Natural killer cell (primary cell): ENCODE measurements at regions not wholly inside any gene's neighbourhood (a gene's known extent, or its start where the extent isn't known, plus 50 kb on each side); places are given as distances from the start of the nearest gene placed in this dataset.

Source experiments
- ATAC-seq, 3 donors: fragments of 150-1000 bp in 2 of 3; fragments of 200-7000 bp in 1 of 3; cut with Tn5 transposase; 1 replicate in 1 of 3; 2 replicates in 2 of 3; pipeline ENCODE4 v1.10.0; 2021; ENCODE audit warnings: mild to moderate bottlenecking in 2 of 3, moderate library complexity in 2 of 3
- DNase-seq, 2 donors: peaks; one replicate each; pipeline versions ENCODE4 v3.0.0 to v3.0.0-alpha.2; 2013 to 2021; ENCODE audit warnings: mixed read lengths in 1 of 2
- H3K27ac ChIP-seq: one replicate; pipeline ENCODE4 v1.5.1; 2013; ENCODE audit warnings: mild to moderate bottlenecking, low read length
- H3K27me3 ChIP-seq: one replicate; pipeline ENCODE4 v1.6.1; 2013; ENCODE audit warnings: low read length; ENCODE audit not compliant: control insufficient read depth, insufficient read depth
- H3K36me3 ChIP-seq: one replicate; pipeline ENCODE4 v1.6.1; 2013; ENCODE audit warnings: low read length; ENCODE audit not compliant: control insufficient read depth, insufficient read depth
- H3K4me1 ChIP-seq: one replicate; pipeline ENCODE4 v1.6.1; 2013; ENCODE audit warnings: low read length; ENCODE audit not compliant: control insufficient read depth, insufficient read depth
- H3K4me3 ChIP-seq: one replicate; pipeline ENCODE4 v1.5.1; 2013; ENCODE audit warnings: low read length
- H3K9me3 ChIP-seq: one replicate; pipeline ENCODE4 v1.6.1; 2013; ENCODE audit warnings: low read length; ENCODE audit not compliant: control insufficient read depth, insufficient read depth
- H3K27ac Mint-ChIP-seq, 2 donors: one replicate each; pipeline ENCODE4 v1.8.0; 2022; ENCODE audit warnings: mild to moderate bottlenecking in 2 of 2, mixed read lengths in 2 of 2, moderate library complexity in 1 of 2
- H3K27me3 Mint-ChIP-seq, 2 donors: one replicate each; pipeline ENCODE4 v1.8.0; 2022; ENCODE audit warnings: low read depth in 2 of 2, mixed read lengths in 2 of 2
- H3K36me3 Mint-ChIP-seq: one replicate; pipeline ENCODE4 v1.8.0; 2022; ENCODE audit warnings: mixed read lengths
- H3K4me1 Mint-ChIP-seq, 2 donors: one replicate each; pipeline ENCODE4 v1.8.0; 2022; ENCODE audit warnings: mixed read lengths in 2 of 2
- H3K4me3 Mint-ChIP-seq: one replicate; pipeline ENCODE4 v1.8.0; 2022; ENCODE audit warnings: mild to moderate bottlenecking, moderate library complexity, mixed read lengths
- H3K9me3 Mint-ChIP-seq, 2 donors: one replicate each; pipeline ENCODE4 v1.8.0; 2022; ENCODE audit warnings: mixed read lengths in 2 of 2
- WGBS: methylation state at CpG from one replicate; pipeline ENCODE4 v1.1.7; 2013; ENCODE audit warnings: missing lambda C conversion rate; ENCODE audit not compliant: insufficient coverage; 5-methylcytosine and 5-hydroxymethylcytosine counted together
- intact Hi-C: fragments of 100-400 bp; cut with micrococcal nuclease; formaldehyde crosslinking; loops from one replicate; pipeline ENCODE4 v1.14.2; 2022
- TF ChIP-seq, protein P1 (sequence below): fragments of 200-600 bp; IDR thresholded peaks from one replicate; pipeline ENCODE4 v1.8.0; 2022; ENCODE audit warnings: antibody characterized with exemption

DNA sequence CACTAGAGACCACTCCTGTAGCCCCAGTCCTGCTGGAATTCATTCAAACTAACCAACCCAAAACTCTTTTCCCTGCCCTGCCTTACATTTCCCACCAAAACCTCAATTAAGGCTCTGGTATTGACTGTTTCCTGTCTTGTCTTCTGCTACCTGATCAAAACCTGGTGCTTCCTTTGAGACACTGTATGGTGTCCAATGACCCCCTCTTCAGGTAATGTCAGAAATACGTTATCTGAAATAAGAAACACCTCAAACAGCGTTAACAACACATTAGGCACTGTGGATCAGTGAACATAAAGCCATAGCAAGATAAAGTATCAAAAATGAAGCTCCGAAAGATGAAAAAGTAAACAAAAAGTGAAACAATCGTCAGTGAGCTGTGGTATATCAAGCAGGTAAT, 343.2 kb upstream of the ZP4 start:
- ATAC-seq: no peak
- 0% methylated on average over 1 of the region's 4 CpGs for WGBS
- TF ChIP-seq, protein P1, sequence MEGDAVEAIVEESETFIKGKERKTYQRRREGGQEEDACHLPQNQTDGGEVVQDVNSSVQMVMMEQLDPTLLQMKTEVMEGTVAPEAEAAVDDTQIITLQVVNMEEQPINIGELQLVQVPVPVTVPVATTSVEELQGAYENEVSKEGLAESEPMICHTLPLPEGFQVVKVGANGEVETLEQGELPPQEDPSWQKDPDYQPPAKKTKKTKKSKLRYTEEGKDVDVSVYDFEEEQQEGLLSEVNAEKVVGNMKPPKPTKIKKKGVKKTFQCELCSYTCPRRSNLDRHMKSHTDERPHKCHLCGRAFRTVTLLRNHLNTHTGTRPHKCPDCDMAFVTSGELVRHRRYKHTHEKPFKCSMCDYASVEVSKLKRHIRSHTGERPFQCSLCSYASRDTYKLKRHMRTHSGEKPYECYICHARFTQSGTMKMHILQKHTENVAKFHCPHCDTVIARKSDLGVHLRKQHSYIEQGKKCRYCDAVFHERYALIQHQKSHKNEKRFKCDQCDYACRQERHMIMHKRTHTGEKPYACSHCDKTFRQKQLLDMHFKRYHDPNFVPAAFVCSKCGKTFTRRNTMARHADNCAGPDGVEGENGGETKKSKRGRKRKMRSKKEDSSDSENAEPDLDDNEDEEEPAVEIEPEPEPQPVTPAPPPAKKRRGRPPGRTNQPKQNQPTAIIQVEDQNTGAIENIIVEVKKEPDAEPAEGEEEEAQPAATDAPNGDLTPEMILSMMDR: no peak
- no peaks in the 10 kb centered on the region for H3K36me3 ChIP-seq
- H3K27me3 ChIP-seq: no peaks in the 10 kb centered on the region
- no peaks in the 10 kb centered on the region for H3K4me1 ChIP-seq
- Mint-ChIP-seq H3K4me3 (no peak overlapping the region), H3K36me3 (no peaks in the 10 kb centered on the region), H3K9me3 (peaks cover 9 to 22% of the 10 kb centered on the region in 2 donors), H3K27me3 (no peaks in the 10 kb centered on the region), H3K27ac (no peak overlapping the region), H3K4me1 (no peaks in the 10 kb centered on the region)
- DNase-seq: no peak
- H3K4me3 ChIP-seq: no peak overlapping the region
- no peak overlapping the region for H3K27ac ChIP-seq
- intact Hi-C loops: no loop called here
- peaks cover 3% of the 10 kb centered on the region for H3K9me3 ChIP-seq

DNA sequence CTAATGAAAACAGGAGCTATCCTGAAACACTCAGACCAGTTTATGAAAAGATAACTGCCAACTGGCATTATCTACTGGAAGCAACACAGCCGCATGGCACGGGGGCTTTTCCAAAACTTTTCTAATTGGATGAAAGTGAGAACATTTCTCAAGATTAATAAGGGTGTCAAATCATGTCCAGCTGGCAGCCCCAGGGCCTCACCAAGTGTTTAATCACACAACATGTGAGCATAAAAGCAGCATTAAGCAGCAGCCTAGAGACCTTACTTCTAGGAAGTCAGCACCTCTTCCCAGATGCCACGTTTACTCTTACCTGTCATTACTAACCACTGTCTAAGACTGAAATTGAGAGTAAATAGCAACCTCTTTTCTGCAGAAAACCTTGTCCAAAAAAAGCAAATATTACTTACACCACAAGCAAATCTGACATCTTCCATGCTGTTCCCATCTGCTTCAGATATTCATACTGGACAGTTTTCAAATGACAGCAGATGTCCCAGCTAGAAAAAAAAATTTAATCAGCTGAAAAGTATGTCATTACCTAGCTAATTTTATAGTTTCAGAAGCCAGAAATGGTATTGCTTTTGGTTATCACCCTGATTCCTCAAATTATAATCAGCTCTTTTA, 341.5 kb upstream of the ZP4 start:
- no peak for ATAC-seq
- Histone ChIP-seq H3K27me3 (no peaks in the 10 kb centered on the region), H3K27ac (no peak overlapping the region), H3K36me3 (no peaks in the 10 kb centered on the region), H3K4me3 (no peak overlapping the region), H3K4me1 (no peaks in the 10 kb centered on the region), H3K9me3 (no peaks in the 10 kb centered on the region)
- no peaks in the 10 kb centered on the region for H3K4me1 Mint-ChIP-seq
- H3K36me3 Mint-ChIP-seq: no peaks in the 10 kb centered on the region
- peaks cover 9 to 16% of the 10 kb centered on the region in 2 donors for H3K9me3 Mint-ChIP-seq
- no peak overlapping the region for H3K4me3 Mint-ChIP-seq
- no peak for DNase-seq
- no peaks in the 10 kb centered on the region for H3K27me3 Mint-ChIP-seq
- 91% methylated on average over 3 of the region's 3 CpGs for WGBS
- H3K27ac Mint-ChIP-seq: no peak overlapping the region
- TF ChIP-seq, protein P1: no peak
- intact Hi-C loops: no loop called here

DNA sequence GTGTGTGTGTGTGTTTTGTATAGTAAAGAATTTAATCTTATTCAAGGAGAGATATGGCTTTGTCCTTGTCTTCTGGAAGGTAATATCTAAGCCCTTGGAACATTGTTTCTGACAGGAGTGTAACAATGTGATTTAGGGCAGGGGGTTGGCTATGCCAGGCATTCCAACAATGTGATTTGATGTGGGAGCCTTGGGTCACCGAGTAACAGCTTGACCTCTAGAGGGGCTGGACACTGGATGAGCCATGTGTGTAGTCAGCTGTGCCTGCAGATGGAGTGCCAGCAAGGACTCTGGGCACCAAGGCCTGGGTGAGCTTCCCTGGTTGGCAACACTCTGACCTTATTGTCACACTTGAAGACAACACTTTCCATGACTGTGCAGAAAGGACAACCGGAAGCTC, 336.1 kb upstream of the ZP4 start:
- DNase-seq: no peak
- Mint-ChIP-seq H3K4me3 (no peak overlapping the region), H3K4me1 (no peaks in the 10 kb centered on the region), H3K27ac (no peak overlapping the region), H3K27me3 (no peaks in the 10 kb centered on the region), H3K9me3 (peaks cover 7% of the 10 kb centered on the region in 2 donors), H3K36me3 (no peaks in the 10 kb centered on the region)
- no peaks in the 10 kb centered on the region for H3K36me3 ChIP-seq
- WGBS: 87% methylated on average over 2 of the region's 2 CpGs
- H3K4me1 ChIP-seq: no peaks in the 10 kb centered on the region
- H3K9me3 ChIP-seq: no peaks in the 10 kb centered on the region
- TF ChIP-seq, protein P1: no peak
- no peaks in the 10 kb centered on the region for H3K27me3 ChIP-seq
- intact Hi-C loops: no loop called here
- no peak overlapping the region for H3K27ac ChIP-seq
- no peak overlapping the region for H3K4me3 ChIP-seq
- ATAC-seq: no peak

DNA sequence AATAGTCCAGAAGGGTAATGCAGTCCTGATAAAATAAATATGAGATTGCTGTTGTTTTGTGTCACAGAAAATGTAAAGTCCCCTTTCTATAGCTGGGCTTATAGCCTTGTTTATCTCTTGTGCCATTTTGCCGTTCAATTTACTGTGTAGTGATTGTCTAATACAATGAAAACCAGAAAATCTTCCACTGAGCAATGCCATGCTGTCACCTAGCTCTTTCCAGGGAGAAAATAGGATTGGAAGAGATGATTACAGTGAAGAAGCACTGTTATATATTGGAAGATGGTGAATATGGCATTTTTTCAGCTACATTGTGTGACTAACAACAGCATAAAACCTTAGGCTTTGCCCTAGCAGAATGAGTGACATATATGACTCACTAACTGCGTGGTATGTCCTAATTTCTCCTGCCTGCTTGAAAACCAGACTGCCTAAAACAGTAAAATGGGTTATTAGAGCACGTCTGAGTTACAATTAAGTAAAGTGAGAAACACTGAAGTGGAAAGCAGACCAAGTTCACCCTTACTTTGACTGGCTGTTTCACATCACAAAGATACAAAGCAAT, 332.4 kb upstream of the ZP4 start:
- no peaks in the 10 kb centered on the region for H3K9me3 ChIP-seq
- H3K36me3 ChIP-seq: no peaks in the 10 kb centered on the region
- no peaks in the 10 kb centered on the region for H3K36me3 Mint-ChIP-seq
- H3K27ac Mint-ChIP-seq: no peak overlapping the region
- no peaks in the 10 kb centered on the region for H3K4me1 Mint-ChIP-seq
- H3K27me3 ChIP-seq: no peaks in the 10 kb centered on the region
- H3K4me1 ChIP-seq: no peaks in the 10 kb centered on the region
- TF ChIP-seq, protein P1: no peak
- intact Hi-C loops: no loop called here
- H3K27me3 Mint-ChIP-seq: no peaks in the 10 kb centered on the region
- no peak for ATAC-seq
- no peak for DNase-seq
- H3K27ac ChIP-seq: no peak overlapping the region
- H3K4me3 ChIP-seq: no peak overlapping the region
- peaks cover 8 to 9% of the 10 kb centered on the region in 2 donors for H3K9me3 Mint-ChIP-seq
- 71% methylated on average over 3 of the region's 3 CpGs for WGBS
- no peak overlapping the region for H3K4me3 Mint-ChIP-seq
